DOHH2 (cell line): ENCODE measurements at regions not wholly inside any gene's neighbourhood (a gene's known extent, or its start where the extent isn't known, plus 50 kb on each side); places are given as distances from the start of the nearest gene placed in this dataset.

ENCODE experiments used
- CTCF ChIP-seq: fragments of 200-600 bp; sonication (generic); IDR thresholded peaks from one replicate; pipeline ENCODE4 v1.5.1; 2014; ENCODE audit warnings: antibody characterized with exemption, mild to moderate bottlenecking, low read depth, low read length; ENCODE audit not compliant: poor library complexity, severe bottlenecking
- EZH2phosphoT487 ChIP-seq: fragments of 200-600 bp; sonication (generic); IDR thresholded peaks from 2 replicates; pipeline ENCODE4 v1.6.1; 2017; ENCODE audit warnings: borderline replicate concordance, mild to moderate bottlenecking, antibody characterized with exemption, low read length, moderate library complexity, mixed read lengths

- no peak for TF ChIP-seq CTCF
- TF ChIP-seq EZH2phosphoT487: no peak
These were observed 727.1 kb upstream of the KLHL1 start for GRCh38 chr13:70835371-70835770.
